GM18499 (cell line): ENCODE measurements at regions not wholly inside any gene's neighbourhood (a gene's known extent, or its start where the extent isn't known, plus 50 kb on each side); places are given as distances from the start of the nearest gene placed in this dataset.
"Not testable (repeated sequence)": the region's sequence is repeated elsewhere in the genome, so short reads cannot be mapped to it uniquely, and the experiment has no call there.

ENCODE experiments used
- ATAC-seq: cut with Tn5 transposase; IDR thresholded peaks from one replicate; pipeline ENCODE4 v1.9.1; 2021; ENCODE audit warnings: moderate number of reproducible peaks; ENCODE audit not compliant: insufficient read depth, unreplicated experiment

DNA sequence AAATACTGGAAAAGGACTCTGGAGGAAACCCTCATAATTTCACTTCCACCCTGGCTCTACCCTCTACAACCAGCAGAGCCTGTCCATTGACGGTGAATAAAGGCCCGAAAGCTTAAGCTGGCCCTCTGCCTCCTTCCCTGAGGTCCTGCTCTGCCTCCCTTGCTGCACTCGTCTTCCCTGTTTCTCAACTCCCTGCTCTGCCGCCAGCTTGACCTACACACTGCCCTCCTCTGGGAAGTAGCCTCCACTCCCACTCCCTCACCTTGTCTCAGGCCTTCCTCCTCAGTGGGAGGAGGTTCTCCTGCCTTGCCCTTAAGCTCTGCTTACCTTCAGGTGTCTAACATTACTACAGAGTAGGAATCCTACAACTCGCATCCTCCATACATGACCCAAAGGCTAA lies 608.6 kb upstream of the NR3C2 start:
- ATAC-seq, result no peak

DNA sequence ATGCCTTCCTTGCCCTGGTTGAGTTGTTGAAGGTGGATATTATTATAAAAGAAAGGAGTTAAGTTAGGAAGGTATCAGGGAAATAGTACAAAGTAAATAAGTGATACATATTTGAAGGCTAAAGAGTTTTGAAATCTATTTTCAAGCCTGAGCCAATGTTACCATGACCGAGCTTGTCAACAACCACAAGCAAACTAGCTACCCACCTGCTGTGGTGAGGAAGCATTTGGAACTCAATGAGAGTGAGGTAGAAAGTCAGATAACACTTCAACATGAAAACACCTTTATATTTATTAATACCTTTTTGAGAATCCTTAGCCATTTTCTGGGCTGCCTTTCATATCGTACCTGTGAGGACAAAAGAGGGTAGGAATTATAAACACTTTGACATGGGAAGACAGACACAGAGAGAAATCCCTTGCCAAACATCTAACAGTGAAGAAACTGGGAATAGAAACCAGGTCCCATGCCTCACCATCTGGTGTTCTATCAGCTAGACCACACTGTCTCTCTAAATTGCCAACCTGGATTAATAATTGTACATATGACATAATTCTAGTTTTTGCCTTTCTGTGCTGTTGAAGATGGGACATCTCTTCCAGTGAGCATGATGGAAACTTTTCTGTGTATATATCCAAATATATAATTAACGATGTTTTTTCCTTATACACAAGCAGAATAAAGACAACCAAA lies 606.4 kb upstream of the NR3C2 start:
- no peak for ATAC-seq

DNA sequence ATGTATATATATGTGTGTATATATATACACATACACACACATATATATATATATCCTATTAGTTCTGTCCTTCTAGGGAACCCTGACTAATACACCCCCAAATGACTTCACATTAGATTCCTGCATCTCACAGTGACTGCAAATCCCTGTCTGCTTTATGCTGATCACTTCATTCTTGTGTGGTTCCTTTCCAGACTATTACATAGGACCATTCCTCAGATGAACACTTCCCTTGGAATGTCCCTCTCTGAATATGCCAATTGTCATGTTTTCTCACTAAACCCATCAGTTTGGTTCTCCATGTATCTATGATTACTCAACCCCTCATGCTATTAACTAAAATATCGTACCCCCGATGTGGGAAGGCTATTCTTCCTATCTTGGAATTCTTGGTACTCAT lies 605.2 kb upstream of the NR3C2 start:
- ATAC-seq, result no peak

DNA sequence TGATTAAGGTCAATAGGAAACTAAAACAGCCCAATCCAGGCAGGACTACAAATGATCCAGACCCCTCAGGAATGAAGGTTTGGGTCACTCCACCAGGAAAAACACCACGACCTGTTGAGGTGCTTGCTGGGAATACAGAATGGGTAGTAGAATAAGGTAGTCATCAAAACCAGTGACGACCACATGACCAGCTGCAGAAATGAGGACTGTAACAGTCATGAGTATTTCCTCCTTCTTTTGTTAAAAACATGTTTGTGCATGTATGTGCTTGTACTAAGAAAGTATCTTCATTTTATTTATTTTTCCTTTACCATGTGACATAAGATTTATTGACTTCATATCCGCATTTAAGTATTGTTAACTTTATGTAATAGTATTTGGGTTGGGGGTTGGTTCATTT lies 603.5 kb upstream of the NR3C2 start:
- ATAC-seq, result no peak

DNA sequence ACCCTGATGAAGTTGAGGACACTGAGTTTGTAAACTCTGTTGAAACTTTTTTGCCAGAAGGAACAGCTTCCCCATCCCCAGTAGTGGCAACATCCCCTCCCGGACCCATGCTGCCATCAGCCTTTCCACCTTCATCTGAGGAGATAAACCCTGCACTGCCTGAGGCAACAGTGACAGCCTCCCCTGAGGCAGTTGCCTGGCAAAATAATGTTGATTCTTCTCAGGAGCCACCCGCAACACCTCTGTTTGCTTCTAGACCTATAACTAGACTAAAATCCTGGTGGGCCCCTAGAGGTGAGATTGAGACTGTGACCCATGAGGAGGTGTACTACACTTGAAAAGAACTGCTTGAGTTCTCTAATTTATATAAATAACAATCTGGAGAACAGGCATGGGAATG lies 597.6 kb upstream of the NR3C2 start:
- ATAC-seq, result not testable (repeated sequence)

DNA sequence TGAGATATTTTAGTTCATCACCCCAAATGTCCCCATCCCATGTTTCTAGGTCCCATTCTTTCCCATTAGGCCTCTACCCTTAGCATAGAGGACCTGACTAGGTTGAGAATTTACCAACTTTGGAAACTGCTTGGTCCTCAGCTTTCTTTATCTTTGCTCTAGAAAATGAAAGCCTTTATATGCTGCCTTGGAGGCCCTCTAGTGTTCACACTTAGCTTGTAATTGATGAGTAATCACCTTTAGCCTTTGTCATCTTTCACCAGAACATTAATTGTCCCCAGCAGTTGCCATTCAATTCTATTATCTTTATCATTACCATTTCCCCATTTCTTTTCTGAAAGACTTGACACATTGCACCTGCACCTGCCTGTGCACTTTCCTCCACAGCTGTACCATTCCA lies 589.2 kb upstream of the NR3C2 start:
- ATAC-seq, result no peak

DNA sequence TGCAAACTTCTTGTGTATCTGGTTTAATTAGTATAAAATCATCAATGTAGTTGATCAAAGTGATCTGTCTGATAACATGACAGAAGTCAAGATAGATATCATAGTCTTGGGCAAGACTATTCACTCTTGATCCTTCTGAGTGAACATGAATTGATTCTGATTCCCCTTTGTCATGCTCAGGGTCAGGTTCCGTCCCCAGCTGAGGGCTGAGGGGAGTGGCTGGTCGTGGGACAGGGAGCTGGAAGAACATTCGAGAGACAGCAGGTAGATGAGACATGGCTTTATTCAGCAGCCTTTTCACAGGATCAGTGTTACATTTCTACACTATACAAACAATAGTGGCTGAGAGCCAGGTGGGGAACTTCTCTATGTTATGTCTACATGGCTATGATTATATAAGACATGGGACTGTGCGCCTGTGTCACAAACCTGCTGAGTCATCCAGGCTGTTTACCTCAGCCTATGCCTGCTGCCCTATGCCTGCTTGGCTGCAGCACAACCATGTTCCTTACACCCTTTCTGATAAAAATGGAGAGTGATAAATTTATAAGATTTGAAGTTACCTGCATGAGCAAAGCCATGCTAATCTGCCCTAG lies 586.9 kb upstream of the NR3C2 start:
- no peak for ATAC-seq

DNA sequence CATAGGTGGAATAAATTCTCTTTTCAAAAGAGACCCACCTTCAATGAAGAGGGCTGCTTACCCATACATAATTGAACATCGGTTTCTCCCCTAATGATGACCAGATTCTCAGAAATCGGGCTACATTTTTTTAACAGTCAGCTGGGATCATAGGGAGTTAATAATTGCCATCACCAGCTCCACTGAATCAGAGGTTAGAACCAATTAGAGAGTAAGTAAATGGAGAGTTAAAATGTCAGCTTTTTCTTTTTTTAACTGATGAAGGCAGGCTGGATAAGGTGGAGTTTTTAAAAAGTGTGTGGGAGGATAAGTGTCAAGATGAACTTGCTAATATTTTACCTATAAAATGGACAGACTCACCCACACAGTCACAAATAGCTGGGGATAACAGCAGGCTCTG lies 584.5 kb upstream of the NR3C2 start:
- ATAC-seq, result no peak

DNA sequence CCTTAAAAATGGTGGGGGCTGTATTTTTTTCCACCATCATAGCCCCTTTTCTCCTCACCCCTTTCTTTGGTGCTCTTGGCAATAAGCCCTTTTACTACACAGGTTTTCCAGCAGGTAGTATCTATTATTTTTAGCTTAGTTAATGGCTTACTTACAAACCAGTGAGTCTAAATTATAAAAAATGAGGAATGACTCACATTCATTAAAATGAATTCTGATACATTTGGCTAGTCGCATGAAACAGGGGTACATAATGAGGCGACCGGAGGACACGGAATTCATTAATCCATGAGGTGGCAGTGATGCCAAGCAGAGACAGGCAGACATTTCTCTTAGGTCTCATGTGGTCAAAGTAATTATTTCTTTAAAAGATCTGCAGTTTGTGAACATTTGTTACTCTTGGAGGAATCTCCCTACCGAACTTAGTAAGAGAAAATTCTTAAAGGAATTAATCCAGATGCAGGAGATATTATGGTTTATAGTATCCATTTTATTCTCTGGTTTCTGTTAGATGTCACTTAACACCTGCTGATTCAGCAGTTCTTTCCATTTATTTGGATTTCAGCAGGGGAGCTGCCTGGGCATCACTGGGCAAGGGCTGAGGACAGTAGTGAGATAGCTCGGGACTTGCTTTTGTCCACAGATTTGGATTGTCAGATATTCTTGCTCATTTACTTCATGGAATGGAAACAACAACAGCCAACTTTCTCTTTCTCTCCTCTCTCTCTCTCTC lies 575.0 kb upstream of the NR3C2 start:
- no peak for ATAC-seq

DNA sequence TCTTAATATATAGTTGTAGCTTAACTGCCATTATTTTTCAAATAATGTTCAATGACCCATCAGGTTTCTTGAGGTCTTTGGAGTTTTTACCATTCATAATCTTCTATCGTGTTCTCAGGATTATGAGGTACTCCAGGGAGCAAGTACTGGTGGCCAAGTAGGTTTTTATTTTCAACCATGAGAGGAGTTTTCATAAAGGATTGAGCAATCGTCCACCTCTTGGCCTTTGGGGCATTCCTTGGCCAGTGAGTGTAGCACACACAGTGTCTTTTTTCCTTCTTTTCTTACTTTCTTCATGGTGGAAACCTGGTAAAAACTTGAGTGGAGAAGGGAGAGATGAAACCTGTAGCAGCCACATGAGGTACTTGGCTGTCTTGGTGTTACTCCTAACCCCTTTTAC lies 567.0 kb upstream of the NR3C2 start:
- no peak for ATAC-seq

DNA sequence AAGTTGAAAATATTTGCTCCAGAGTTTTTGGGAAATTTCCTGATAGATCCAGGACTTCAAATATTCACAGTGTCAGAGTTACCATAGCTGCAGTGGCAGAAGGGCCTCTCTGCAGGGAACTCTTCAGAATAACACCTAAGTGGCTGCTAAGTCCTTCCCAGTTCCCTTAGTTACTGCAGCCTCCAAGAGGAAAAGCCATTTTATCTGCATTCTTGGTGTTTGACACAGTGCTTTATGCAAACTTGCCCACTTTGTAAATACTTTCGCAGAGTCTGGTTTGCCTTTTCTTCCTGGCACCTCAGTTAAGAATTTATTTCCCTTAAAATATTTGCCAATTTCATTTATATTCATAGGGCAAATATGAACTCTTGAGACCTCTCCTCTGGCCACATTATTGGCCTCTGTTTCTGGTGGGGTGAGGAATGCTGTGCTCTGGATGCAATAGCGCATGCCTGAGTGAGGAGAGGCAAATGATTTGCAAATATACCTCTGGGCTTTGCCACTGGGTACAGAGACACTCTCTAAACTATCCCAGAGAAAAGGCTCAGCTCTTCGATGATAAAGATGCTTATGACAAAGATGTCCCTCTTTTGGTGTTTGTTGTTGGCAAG lies 566.3 kb upstream of the NR3C2 start:
- ATAC-seq, result no peak

DNA sequence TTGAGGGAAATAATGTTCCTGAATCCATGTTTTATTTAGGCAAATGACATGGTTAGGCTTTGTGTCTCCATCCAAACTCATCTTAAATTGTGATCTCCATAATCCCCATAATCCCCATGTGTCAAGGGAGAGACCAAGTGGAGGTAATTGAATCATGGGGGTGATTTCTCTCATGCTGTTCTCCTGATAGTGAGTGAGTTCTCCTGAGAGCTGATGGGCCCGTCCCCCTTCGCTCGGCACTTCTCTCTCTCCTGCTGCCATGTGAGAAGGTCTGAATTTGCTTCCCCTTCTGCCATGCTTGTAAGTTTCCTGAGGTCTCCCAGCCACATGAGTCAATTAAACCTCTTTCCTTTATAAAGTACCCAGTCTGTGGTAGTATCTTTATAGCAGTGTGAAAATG lies 563.0 kb upstream of the NR3C2 start:
- ATAC-seq, result no peak

DNA sequence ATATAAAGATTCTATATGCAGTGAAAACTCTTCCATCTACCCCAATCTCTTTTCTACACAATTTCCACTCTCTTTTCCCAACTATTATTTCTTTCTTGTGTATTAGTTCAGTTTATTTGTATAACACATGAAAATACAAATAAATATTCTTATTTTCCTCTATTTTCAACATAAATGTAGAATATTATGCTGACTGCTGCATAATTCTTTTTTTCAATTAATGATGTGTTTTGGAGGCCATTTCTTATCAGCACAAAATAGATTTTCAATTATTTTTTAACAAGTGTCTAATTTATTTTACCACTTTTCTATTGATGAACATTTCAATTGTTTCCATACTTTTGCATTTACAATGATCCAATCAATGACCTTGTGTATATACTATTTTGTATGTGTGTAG lies 557.7 kb upstream of the NR3C2 start:
- no peak for ATAC-seq

DNA sequence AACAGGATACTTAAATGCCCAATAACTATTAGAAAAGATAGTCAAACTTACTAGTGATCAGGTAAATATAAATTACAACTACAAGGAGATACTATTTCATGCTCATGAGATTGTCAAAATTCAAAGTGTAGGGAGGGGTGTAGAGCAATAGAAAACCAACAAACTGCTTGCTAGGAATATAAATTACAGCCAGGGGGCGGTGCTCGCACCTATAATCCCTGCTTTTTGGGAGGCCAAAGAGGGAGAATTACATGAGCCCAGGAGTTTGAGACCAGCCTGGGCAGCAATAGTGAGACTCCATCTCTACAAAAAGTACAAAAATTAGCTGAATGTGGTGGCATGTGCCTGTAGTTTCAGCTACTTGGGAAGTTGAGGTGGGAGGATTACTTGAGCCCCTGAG lies 556.5 kb upstream of the NR3C2 start:
- no peak for ATAC-seq

DNA sequence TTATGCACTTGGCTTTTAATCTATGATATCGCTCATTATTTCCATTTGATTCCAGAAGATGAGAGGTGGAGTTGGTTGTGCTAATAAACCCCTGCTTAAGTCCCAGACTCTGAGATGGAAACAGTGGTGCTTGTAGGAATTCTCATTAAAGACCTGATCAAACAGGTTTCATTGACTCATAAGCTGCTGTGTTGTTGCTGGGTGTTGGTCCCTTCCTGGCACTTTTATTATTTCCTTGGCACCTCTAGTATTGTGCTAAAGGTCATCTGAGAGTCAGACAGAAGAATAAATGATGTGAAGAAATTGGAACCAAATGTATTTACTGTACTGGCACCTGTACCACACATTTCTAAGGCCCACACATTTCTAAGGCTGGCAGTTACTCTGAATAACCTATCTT lies 544.7 kb upstream of the NR3C2 start:
- no peak for ATAC-seq

DNA sequence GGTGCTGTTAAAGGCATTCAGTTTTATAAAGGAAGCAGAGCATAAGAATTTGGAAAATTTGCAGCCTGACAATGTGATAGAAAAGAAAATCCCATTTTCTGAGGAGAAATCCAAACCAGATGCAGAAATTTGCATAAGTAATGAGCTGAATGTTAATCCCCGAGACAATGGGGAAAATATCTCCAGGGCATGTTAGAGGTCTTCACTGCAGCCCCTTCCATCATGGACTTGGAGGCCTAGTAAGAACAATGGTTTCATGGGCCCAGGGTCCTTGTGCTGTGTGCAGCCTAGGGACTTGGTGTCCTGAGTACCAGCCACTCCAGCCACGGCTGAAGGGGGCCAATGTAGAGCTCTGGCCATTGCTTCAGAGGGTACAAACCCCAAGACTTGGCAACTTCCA lies 542.7 kb upstream of the NR3C2 start:
- no peak for ATAC-seq

DNA sequence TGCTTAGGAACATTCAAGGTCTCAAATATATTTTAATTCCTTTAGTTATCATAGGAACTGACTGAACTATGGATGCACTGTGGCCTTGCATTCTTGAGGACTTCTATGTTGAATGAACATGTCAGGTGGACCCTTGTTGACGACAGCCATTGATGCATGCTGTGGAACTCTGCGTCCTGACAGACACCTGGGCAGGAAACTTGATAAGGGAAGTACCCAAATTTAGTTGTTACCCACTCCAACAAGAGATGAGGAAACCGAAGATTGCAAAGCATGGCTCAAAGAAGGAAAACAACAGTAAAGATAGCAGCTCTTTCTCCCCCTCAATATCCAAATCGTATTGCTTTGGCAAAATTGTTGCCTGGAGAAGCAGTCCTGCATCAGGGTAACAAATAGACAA lies 540.0 kb upstream of the NR3C2 start:
- no peak for ATAC-seq

DNA sequence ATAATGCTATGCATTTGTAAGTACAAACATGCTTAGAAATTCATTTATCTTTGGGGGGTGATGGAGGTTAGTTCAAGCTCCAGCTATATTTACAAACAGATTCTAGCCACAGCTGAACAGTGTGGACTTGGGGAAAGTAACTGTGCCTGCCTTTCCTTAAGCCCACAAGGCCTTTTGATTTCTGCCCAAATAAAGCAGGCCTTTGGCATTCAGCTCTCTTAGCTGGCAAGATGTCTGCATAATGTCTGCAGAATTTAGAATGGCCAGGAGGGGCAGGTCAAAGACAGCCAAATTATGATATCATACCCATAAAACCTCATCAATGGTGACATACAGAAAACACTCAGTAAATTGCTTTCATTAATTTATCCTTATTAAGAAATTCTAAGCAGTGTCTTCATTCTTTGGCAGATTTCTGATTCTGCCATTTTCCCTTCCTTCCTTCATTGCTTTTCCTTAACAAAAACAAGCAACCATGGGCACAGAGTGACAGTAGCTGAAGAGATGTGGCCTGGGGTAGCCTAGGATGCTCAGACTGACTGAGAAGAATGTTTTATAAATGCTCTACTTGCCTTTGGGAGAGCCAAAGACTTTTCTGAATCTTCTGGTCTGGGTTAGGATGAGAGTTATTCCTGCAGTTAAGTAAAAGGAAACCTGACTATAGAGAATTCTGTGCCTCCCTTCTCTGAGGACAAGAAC lies 538.7 kb upstream of the NR3C2 start:
- ATAC-seq, result no peak

DNA sequence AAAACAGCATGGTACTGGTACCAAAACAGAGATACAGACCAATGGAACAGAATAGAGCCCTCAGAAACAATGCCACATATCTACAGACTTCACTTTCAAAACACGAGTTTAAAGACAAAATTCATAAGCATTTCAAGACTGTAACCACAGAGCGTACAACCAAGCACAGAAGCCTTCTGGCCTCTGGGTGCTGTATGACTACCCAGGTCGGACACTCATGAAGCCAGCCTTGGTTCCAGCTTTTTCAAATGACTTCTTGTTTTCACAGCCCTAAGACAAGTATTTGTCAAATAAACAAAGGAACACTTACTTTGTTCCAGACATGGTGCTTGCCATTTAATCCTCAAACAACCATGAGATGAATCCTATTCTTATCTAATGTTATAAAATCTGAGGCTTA lies 536.1 kb upstream of the NR3C2 start:
- no peak for ATAC-seq

DNA sequence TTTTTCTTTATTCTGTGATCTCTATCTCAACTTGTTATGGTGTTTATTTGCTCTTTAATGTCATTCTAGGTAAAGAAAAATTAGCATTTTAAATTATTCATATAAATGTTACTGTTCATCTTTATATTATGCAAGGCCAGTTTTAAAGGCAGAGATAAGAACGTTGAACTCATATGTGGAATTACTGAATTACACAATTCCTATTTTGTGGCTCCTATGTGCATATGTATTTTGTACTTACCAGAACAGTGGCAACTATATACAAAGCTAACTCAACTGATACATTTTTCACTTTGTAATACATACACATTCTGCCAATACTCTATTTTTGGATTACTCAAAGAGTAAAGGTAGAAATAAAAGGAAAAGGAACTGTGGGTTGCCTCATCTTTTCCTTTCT lies 533.2 kb upstream of the NR3C2 start:
- ATAC-seq, result no peak

DNA sequence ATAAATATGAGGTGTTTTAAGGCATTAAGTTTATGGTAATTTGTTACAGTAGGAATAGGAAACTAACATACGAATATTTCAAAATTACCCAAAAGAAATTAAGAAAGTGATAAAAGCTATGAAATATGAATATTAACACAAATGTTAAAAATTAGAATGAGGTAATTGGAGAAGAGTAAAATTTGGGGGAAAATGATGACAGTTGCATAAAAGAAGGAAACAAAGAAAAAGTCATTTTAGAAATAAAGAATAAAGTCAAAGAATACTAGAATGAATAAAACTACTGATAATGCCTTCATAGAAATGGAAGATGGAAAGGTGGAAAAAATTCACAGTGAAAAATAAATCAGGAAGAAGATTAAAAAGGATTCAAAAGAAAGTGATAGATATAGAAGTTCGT lies 522.9 kb upstream of the NR3C2 start:
- ATAC-seq, result no peak
